Astrocyte (in vitro differentiated cells and primary cell): ENCODE measurements at regions not wholly inside any gene's neighbourhood (a gene's known extent, or its start where the extent isn't known, plus 50 kb on each side); places are given as distances from the start of the nearest gene placed in this dataset.

Source experiments
- DNase-seq: peaks from one replicate; pipeline ENCODE4 v3.0.0-alpha.2; 2010; ENCODE audit warnings: low read depth
- FAIRE-seq: peaks from 2 replicates; lab custom pipeline; 2011; peaks lifted over from hg19 to GRCh38; lab: Jason Lieb, UNC
- H2AFZ ChIP-seq: 2 replicates; pipeline ENCODE4 v1.6.0; 2012; ENCODE audit warnings: low read depth, low read length, inconsistent platforms
- H3K27ac ChIP-seq: 2 replicates; pipeline ENCODE4 v1.5.1; 2011; ENCODE audit warnings: low read depth, low read length, inconsistent platforms
- H3K27me3 ChIP-seq: 2 replicates; pipeline ENCODE4 v1.6.0; 2011; ENCODE audit warnings: low read length, inconsistent platforms; ENCODE audit not compliant: insufficient read depth
- H3K36me3 ChIP-seq: 2 replicates; pipeline ENCODE4 v1.5.1; 2011; ENCODE audit warnings: low read length, inconsistent platforms; ENCODE audit not compliant: insufficient read depth
- H3K4me1 ChIP-seq: 2 replicates; pipeline ENCODE4 v1.5.1; 2011; ENCODE audit warnings: low read length, inconsistent platforms; ENCODE audit not compliant: insufficient read depth
- H3K4me2 ChIP-seq: 2 replicates; pipeline ENCODE4 v1.6.0; 2012; ENCODE audit warnings: low read length, inconsistent platforms
- H3K4me3 ChIP-seq: 2 replicates; pipeline ENCODE4 v1.5.1; 2011; ENCODE audit warnings: low read depth, mild to moderate bottlenecking, low read length, inconsistent platforms; ENCODE audit not compliant: insufficient read depth
- H3K79me2 ChIP-seq: 2 replicates; pipeline ENCODE4 v1.6.0; 2012; ENCODE audit warnings: mild to moderate bottlenecking, low read length, inconsistent platforms; ENCODE audit not compliant: insufficient read depth
- H3K9ac ChIP-seq: 2 replicates; pipeline ENCODE4 v1.6.0; 2012; ENCODE audit warnings: mild to moderate bottlenecking, low read length, inconsistent platforms
- H3K9me3 ChIP-seq: 2 replicates; pipeline ENCODE4 v1.5.1; 2012; ENCODE audit warnings: low read depth, mild to moderate bottlenecking, low read length, inconsistent platforms; ENCODE audit not compliant: insufficient read depth
- H4K20me1 ChIP-seq: 2 replicates; pipeline ENCODE4 v1.6.0; 2012; ENCODE audit warnings: low read length, inconsistent platforms; ENCODE audit not compliant: insufficient read depth
- H3K27ac Mint-ChIP-seq: one replicate; pipeline ENCODE4 v1.8.0; 2021; ENCODE audit warnings: mild to moderate bottlenecking, mixed read lengths; ENCODE audit not compliant: unreplicated experiment
- H3K27me3 Mint-ChIP-seq: one replicate; pipeline ENCODE4 v1.8.0; 2021; ENCODE audit warnings: low read depth, mixed read lengths; ENCODE audit not compliant: unreplicated experiment
- H3K36me3 Mint-ChIP-seq: one replicate; pipeline ENCODE4 v1.8.0; 2021; ENCODE audit warnings: low read depth, mixed read lengths; ENCODE audit not compliant: unreplicated experiment
- H3K4me1 Mint-ChIP-seq: one replicate; pipeline ENCODE4 v1.8.0; 2021; ENCODE audit warnings: low read depth, mixed read lengths; ENCODE audit not compliant: unreplicated experiment
- H3K4me3 Mint-ChIP-seq: one replicate; pipeline ENCODE4 v1.8.0; 2021; ENCODE audit warnings: mild to moderate bottlenecking, moderate library complexity, mixed read lengths; ENCODE audit not compliant: unreplicated experiment
- H3K9me3 Mint-ChIP-seq: one replicate; pipeline ENCODE4 v1.8.0; 2021; ENCODE audit warnings: mild to moderate bottlenecking, mixed read lengths; ENCODE audit not compliant: unreplicated experiment
- CTCF ChIP-seq: IDR thresholded peaks from 2 replicates; pipeline ENCODE4 v1.5.1; 2011; ENCODE audit warnings: low read depth, mild to moderate bottlenecking, inconsistent platforms, low read length, moderate library complexity; ENCODE audit not compliant: insufficient read depth
- EZH2 ChIP-seq: IDR thresholded peaks from 2 replicates; pipeline ENCODE4 v1.6.1; 2012; ENCODE audit warnings: mild to moderate bottlenecking, low read length, inconsistent platforms; ENCODE audit not compliant: insufficient read depth

DNA sequence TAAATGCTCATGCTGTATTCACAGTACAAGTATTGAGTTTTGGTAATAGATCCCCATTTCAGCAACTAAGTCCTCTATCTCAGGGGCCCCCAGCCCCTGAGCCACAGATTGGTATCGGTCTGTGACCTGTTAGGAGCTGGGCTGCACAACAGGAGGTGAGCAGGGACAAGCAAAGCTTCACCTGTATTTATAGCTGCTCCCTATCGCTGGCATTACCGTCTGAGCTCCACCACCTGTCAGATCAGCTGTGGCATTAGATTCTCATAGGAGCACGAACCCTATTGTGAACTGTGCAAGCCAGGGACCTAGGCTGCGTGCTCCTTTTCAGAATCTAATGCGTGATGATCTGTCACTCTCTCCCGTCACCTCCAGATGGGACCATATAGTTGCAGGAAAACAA, 262.8 kb upstream of the UBE2E2 start:
- Mint-ChIP-seq H3K4me1 (no peaks in the 10 kb centered on the region), H3K27ac (no peak overlapping the region), H3K9me3 (peaks cover 1% of the 10 kb centered on the region), H3K36me3 (no peaks in the 10 kb centered on the region), H3K27me3 (peaks cover 4% of the 10 kb centered on the region), H3K4me3 (no peak overlapping the region)
- Histone ChIP-seq H3K4me3 (no peak overlapping the region), H3K4me1 (no peaks in the 10 kb centered on the region), H3K4me2 (no peak overlapping the region), H3K27me3 (no peaks in the 10 kb centered on the region), H3K9me3 (no peaks in the 10 kb centered on the region), H2AFZ (no peak overlapping the region), H4K20me1 (no peaks in the 10 kb centered on the region), H3K9ac (no peak overlapping the region), H3K79me2 (no peaks in the 10 kb centered on the region), H3K36me3 (no peaks in the 10 kb centered on the region), H3K27ac (no peak overlapping the region)
- DNase-seq = no peak
- TF ChIP-seq EZH2 = no peak
- no peak for TF ChIP-seq CTCF
- FAIRE-seq = no peak

GRCh38 chr3:22942981-22943380, 260.1 kb upstream of the UBE2E2 start:
- H2AFZ ChIP-seq = no peak overlapping the region
- Mint-ChIP-seq H3K4me1 (no peaks in the 10 kb centered on the region), H3K27ac (no peak overlapping the region), H3K36me3 (no peaks in the 10 kb centered on the region), H3K9me3 (peaks cover 1% of the 10 kb centered on the region), H3K4me3 (no peak overlapping the region), H3K27me3 (peaks cover 2% of the 10 kb centered on the region)
- H3K9ac ChIP-seq = no peak overlapping the region
- no peak overlapping the region for H3K4me3 ChIP-seq
- H3K79me2 ChIP-seq = no peaks in the 10 kb centered on the region
- no peak overlapping the region for H3K4me2 ChIP-seq
- H4K20me1 ChIP-seq = no peaks in the 10 kb centered on the region
- H3K27ac ChIP-seq = no peak overlapping the region
- H3K9me3 ChIP-seq = no peaks in the 10 kb centered on the region
- FAIRE-seq (no peak), DNase-seq (no peak)
- no peak for TF ChIP-seq EZH2
- no peak for TF ChIP-seq CTCF
- H3K36me3 ChIP-seq = no peaks in the 10 kb centered on the region
- no peaks in the 10 kb centered on the region for H3K4me1 ChIP-seq
- H3K27me3 ChIP-seq = no peaks in the 10 kb centered on the region

DNA sequence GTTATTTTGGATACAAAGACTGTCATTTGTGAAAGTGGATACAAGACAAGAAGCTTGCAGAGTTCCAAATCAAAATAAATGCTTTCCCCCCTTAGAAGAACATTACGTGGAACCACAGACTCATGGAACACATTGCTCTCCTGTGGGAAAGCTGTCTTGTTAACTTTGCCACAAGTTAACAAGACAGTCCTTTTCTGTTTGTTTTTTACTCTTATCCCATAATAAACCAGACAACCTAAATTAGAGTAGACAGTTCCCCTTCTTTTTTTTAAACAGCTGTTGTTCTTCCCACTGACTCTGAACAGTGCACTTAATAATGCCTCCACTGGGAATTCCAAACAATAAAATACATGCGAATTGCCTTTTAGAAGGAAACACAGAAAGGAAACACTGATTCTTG, 255.3 kb upstream of the UBE2E2 start:
- no peak for FAIRE-seq

More for the DNA sequence above, 255.3 kb upstream of the UBE2E2 start:
- H3K36me3 Mint-ChIP-seq = no peaks in the 10 kb centered on the region
- H3K4me3 Mint-ChIP-seq = no peak overlapping the region
- Histone ChIP-seq H4K20me1 (no peaks in the 10 kb centered on the region), H3K4me1 (no peaks in the 10 kb centered on the region), H3K4me2 (no peak overlapping the region), H3K27me3 (no peaks in the 10 kb centered on the region), H3K4me3 (no peak overlapping the region), H2AFZ (no peak overlapping the region), H3K9me3 (no peaks in the 10 kb centered on the region), H3K79me2 (no peaks in the 10 kb centered on the region), H3K36me3 (no peaks in the 10 kb centered on the region), H3K9ac (no peak overlapping the region), H3K27ac (no peak overlapping the region)
- no peak overlapping the region for H3K27ac Mint-ChIP-seq
- no peaks in the 10 kb centered on the region for H3K4me1 Mint-ChIP-seq
- no peak for TF ChIP-seq CTCF
- peaks cover 6% of the 10 kb centered on the region for H3K27me3 Mint-ChIP-seq
- H3K9me3 Mint-ChIP-seq = no peaks in the 10 kb centered on the region
- no peak for DNase-seq
